HG03442 (cell line): ENCODE measurements at regions not wholly inside any gene's neighbourhood (a gene's known extent, or its start where the extent isn't known, plus 50 kb on each side); places are given as distances from the start of the nearest gene placed in this dataset.

ENCODE experiments used
- ATAC-seq: cut with Tn5 transposase; IDR thresholded peaks from one replicate; pipeline ENCODE4 v1.9.1; 2021; ENCODE audit warnings: mild to moderate bottlenecking, moderate library complexity; ENCODE audit not compliant: unreplicated experiment

- ATAC-seq = no peak
Observed at GRCh38 chr3:135706758-135707375, 258.7 kb upstream of the PPP2R3A start.

DNA sequence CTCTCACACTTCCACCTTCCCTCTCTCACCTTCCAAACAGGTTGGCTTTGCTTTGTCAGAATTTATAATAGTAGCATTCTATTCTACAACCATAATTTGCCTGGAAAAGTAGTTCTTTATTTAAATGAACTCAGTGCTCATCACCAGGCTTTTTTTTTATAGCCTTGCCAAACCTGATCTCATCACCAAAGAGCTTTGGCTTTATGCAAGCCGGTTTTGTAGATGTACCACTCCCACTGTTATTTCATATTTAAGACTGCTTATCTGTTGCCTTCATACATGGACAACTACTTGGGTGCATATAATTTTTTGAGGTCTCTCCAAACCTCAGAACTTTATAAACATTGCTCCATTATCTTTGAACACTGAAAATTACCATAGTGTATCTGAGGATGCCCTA lies 246.1 kb upstream of the PPP2R3A start:
- ATAC-seq = no peak

DNA sequence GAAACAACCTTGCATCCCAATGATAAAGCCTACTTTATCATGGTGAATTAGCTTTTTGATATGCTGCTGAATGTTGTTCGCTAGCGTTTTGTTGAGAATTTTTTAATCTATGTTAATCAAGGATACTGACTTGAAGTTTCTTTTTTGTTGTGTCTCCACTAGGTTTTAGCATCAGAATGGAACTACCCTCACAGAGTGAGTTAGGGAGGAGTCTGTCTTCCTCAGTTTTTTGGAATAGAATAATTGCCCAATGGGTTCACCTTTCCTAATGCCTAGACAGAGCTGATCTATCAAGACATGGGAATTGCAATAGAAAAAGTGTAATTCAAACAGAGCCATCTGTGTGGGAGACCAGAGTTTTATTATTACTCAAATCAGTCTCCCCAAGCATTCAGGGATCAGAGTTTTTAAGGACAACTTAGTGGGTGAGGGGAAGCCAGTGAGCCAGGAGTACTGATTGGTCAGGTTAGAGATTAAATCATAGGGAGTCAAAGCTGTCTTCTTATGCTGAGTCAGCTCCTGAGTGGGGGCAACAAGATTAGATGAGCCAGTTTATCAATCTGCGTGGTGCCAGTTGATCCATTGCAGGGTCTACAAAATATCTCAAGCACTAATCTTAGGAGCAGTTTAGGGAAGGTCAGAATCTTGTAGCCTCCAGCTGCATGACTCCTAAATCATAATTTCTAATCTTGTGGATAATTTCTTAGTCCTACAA lies 237.4 kb upstream of the PPP2R3A start:
- ATAC-seq = no peak

DNA sequence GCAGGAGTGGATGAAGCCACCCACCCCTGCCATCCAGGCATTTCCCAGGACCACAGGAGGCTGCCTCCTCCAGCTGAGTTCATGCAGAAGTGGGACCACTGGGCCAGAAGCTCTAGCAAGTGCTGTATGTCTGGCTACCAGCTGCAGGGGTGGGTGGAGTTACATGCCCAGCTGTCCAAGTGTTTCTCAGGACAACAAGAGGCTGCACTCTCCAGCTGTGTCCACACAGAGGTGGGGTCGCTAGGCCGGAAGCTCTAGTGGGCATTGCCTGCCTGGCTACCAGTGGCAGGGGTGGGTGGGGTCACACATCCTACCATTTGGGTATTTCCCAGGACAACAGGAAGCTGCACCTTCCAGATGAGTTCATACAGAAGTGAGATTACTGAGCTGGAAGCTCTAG lies 234.0 kb upstream of the PPP2R3A start:
- no peak for ATAC-seq

- no peak for ATAC-seq
Observed at GRCh38 chr3:135736740-135737139, 228.8 kb upstream of the PPP2R3A start.

DNA sequence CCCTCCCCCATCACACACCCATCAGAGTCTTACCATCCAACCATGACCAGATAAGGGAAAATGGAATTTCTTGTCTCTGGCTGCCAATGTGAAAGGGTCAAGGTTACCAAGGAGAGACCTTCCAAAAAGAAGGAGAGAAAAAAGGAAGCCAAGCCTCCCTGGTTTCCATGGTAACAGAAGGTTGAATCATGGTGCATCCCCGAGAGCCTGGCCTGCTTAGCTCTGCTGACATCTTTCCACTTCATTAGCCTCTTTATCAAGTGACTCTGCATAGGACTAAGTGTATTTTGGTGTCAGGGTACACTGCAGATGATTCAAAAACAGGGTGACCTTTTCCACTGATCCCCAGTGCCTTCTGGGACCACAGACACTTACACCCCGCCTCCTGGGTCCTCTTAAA lies 225.7 kb upstream of the PPP2R3A start:
- no peak for ATAC-seq

GRCh38 chr3:135740211-135740610 lies 225.3 kb upstream of the PPP2R3A start:
- ATAC-seq = no peak

- ATAC-seq = no peak
Observed at GRCh38 chr3:135740751-135741150, 224.8 kb upstream of the PPP2R3A start.

DNA sequence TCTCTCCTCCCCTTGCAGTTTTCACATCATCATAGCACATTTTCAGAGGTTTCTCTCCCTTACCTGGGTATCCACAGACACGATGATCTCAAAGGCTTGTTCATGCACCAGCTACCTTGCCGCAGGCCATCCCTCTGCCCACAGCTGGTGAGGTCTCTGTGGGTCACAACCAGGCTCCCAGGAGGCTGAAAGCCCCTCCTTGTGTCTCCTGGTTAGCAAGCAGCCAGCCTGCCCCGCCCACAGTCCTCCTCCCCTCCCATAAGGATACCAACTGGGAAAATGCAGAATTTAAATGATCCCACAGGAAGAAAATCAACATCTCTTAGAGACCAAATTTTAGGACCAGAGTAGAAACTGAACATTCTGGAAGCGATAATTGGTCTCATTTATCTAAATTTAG lies 213.5 kb upstream of the PPP2R3A start:
- no peak for ATAC-seq

DNA sequence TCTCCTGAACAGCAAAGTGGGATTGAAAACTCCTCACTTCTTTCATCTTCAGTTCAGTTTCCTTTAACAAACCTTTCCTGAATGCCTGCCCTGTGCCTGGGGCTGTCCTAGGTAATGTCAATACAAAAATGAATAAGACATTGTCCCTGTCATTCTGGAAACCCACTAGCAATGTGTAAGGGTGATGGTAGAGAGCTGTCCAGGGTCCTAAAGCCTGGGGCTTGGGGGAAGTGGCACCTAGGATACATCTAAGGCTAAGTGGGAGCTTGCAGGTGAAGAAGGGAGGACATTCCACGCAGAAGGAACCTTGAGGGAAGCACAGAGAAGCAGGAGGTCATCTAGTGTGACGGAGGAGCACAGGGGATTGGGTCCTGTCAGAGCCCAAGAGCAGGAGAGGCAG lies 212.7 kb upstream of the PPP2R3A start:
- ATAC-seq = no peak

DNA sequence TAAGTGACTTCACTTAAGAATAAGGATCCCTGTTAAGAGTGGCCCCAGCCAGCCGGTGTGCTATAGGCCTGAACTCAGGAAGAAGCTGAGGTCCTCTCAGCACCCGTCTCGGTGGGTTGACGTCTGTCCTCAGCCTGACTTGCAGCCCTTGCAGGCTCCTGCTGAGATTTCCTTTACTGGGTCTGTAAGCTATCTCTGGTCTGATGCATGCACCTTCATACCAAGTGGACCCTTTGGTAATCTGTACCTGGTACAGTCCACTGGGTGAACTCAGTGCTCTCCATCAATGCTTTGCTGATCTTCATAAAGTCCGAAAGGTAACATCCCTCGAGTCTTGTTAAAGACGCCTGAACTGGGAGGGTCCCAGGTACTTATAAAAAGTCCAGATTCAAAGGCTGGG lies 212.0 kb upstream of the PPP2R3A start:
- ATAC-seq = no peak

GRCh38 chr3:135755330-135756105 lies 210.0 kb upstream of the PPP2R3A start:
- ATAC-seq = no peak

DNA sequence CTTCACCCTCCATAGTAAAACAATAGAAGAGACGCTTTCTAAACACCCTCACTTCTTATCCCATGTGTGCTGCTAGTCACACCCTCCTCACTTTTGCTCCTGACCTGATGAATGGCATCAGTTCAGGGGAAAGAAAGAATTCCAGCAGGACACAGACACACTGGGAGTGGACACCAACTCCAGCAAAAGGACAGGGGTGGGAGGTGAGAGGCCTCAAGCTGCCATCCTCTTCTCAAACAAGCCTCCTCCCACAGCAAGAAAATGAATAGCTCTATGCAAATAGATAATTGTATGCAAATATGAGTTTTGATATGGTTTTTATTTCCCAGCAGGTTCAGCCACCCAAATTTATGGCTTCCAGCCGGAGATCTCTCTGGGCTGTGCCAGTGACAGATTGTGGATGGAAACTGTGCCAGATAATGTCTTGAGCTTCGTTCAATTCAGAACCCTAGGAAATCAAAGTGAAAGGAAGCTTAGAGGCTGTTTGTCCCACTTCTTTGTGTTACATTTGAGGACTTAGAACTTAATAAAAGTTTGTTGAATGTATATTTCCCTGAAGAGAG lies 209.3 kb upstream of the PPP2R3A start:
- ATAC-seq = no peak

DNA sequence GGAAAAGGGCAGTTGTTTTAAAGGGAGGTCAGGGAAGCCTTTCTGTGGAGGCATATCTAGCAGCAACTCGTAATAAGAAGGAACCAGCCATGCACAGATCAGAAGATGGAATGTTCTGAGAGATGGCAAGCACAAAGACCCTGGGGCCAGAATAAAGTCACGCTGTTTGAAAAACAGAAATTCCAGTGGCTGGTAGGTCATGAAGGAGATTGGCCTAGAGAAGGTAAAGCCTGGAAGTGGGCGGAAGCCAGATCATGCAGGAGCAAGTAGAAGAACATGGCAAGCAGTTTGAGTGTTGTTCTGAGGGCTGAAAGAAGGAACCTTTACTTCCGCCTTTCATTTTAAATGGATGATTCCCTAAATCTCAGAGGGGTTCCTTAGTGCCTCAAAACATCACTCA lies 208.1 kb upstream of the PPP2R3A start:
- ATAC-seq = no peak

DNA sequence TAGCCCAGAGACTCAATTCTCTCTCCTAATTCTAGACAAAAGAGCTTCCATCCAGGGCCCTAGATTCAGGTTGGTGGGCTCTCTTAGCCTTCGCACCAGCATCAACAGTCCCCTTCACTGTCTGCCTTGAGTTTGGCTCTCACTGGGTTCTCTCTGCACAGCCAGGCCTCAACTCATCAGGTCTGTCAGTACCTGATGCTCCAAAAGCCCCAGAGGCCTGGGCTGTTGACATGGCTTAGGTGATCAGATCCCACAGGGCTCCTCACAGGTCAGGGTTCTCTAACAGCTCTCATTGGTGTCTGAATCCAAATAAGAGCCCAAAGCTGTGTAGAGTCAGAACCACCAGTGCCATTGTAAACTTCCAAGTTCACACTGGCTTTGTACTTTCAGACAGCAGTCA lies 206.6 kb upstream of the PPP2R3A start:
- no peak for ATAC-seq

DNA sequence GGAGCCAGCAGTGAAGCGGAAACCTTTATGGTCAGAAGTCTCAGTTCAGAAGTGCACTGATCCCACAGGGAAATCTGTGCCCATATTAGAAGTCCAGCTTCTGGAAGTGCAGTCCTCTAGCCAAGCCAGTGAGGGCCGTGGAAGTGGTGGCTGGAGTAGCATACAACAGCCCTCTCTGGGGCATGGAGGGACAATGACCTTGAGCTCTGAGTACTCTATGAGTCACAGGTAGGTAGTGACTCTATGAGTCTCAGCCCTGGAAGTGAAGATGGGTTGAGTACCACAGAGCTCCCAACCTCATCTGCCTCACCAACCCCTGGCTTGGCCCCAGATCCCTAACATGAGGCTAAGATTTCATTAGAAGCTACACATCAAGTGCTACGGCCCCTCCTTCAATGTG lies 205.9 kb upstream of the PPP2R3A start:
- no peak for ATAC-seq

DNA sequence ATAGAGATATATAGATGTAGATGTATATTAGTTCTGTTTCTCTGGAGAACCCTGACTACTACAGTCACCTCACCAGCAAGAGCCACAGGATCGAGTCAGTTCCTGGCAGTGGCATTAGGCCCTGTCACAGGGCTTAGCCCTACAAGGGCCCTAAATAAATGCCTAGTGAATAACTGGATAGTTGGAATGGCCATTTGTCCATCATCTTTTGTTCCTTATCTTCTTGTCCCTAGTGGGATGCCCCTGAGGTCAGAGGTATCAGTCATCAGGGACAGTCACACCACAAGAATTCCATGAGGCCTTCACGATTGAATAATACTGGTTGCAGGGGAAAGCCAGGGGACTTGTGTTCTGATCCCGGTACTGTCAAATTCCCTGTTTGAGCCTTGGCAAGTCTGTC lies 204.9 kb upstream of the PPP2R3A start:
- ATAC-seq = no peak

DNA sequence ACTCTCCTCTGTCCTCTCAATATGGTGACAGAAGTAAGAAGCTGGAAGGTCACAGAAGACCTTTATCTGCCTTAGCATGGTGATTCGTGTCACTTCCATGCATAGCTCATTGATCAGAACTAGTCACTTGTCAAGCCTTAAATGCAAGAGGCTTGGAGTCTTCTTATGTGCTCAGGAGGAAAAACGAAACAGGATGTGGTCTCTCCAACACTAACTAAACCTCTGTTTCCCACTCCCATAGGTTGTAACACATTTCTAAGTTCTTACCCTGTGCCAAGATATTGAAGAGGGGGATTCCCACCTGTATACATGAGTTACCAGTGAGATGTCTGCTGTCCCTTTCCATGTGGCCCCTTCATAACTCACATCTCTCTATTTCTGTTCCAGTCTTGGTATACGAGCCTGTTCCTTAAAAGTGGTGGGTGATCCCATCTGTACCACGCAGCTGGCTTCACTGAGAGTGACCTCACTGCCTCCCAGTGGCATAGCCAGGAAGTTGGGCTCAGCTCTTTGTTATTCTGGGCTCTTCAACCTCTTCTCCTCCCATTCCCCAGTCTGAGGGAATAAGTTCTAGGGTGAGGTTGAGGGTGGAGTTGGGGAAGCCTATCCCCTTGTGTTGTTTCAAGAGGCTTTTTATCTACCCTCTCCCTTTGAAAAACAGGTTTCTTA lies 203.2 kb upstream of the PPP2R3A start:
- ATAC-seq = no peak

GRCh38 chr3:135766115-135766514 lies 199.4 kb upstream of the PPP2R3A start:
- no peak for ATAC-seq

DNA sequence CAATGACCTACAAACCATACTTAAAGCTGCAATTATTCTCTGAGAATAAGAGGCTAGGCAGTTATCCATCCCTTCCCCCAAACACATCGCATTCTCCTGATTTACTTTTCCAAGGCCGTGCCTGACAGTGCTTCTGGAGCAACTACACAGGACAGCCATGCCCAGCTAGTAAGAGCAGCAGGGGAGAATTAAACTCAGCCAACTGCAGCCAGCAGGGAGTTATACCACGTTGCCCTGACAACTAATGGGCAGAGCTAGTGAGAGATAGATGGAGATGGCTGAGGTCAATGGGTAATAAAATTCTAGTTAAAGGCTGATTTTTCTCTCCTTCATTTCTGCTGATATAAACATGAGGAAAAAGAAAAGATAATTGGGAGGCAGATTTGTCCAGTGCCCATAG lies 193.8 kb upstream of the PPP2R3A start:
- no peak for ATAC-seq

GRCh38 chr3:135779024-135779423 lies 186.5 kb upstream of the PPP2R3A start:
- ATAC-seq = no peak
